GM21717 (cell line): ENCODE measurements at regions not wholly inside any gene's neighbourhood (a gene's known extent, or its start where the extent isn't known, plus 50 kb on each side); places are given as distances from the start of the nearest gene placed in this dataset.

Experiments
- ATAC-seq: cut with Tn5 transposase; IDR thresholded peaks from one replicate; pipeline ENCODE4 v1.9.1; 2021; ENCODE audit warnings: mild to moderate bottlenecking, moderate library complexity; ENCODE audit not compliant: unreplicated experiment

- ATAC-seq = no peak
Observed at GRCh38 chr12:42696406-42697149, 107.0 kb upstream of the PRICKLE1 start.

- ATAC-seq = no peak
Observed at GRCh38 chr12:42695490-42695995, 106.0 kb upstream of the PRICKLE1 start.

GRCh38 chr12:42692749-42693148 lies 103.2 kb upstream of the PRICKLE1 start:
- no peak for ATAC-seq

GRCh38 chr12:42691991-42692557 lies 102.5 kb upstream of the PRICKLE1 start:
- no peak for ATAC-seq

- ATAC-seq = no peak
Observed at GRCh38 chr12:42690264-42690663, 100.7 kb upstream of the PRICKLE1 start.

- no peak for ATAC-seq
Observed at GRCh38 chr12:42689699-42690098, 100.2 kb upstream of the PRICKLE1 start.

GRCh38 chr12:42686514-42687172 lies 97.1 kb upstream of the PRICKLE1 start:
- ATAC-seq = no peak

GRCh38 chr12:42684802-42685071 lies 95.2 kb upstream of the PRICKLE1 start:
- ATAC-seq = no peak

- no peak for ATAC-seq
Observed at GRCh38 chr12:42683933-42684801, 94.6 kb upstream of the PRICKLE1 start.

- ATAC-seq = no peak
Observed at GRCh38 chr12:42683266-42683665, 93.7 kb upstream of the PRICKLE1 start.

- no peak for ATAC-seq
Observed at GRCh38 chr12:42679466-42679865, 89.9 kb upstream of the PRICKLE1 start.

- no peak for ATAC-seq
Observed at GRCh38 chr12:42677461-42677860, 87.9 kb upstream of the PRICKLE1 start.

GRCh38 chr12:42673535-42673934 lies 84.0 kb upstream of the PRICKLE1 start:
- no peak for ATAC-seq

GRCh38 chr12:42670719-42671118 lies 81.2 kb upstream of the PRICKLE1 start:
- ATAC-seq = no peak

- no peak for ATAC-seq
Observed at GRCh38 chr12:42669553-42669952, 80.0 kb upstream of the PRICKLE1 start.

GRCh38 chr12:42666671-42667243 lies 77.2 kb upstream of the PRICKLE1 start:
- ATAC-seq = no peak

GRCh38 chr12:42663621-42664020 lies 74.1 kb upstream of the PRICKLE1 start:
- no peak for ATAC-seq

- ATAC-seq = no peak
Observed at GRCh38 chr12:42660968-42661937, 71.7 kb upstream of the PRICKLE1 start.

- ATAC-seq = no peak
Observed at GRCh38 chr12:42660117-42660516, 70.6 kb upstream of the PRICKLE1 start.

- no peak for ATAC-seq
Observed at GRCh38 chr12:42652048-42652447, 62.5 kb upstream of the PRICKLE1 start.
